Nephron (organoid): ENCODE measurements at regions not wholly inside any gene's neighbourhood (a gene's known extent, or its start where the extent isn't known, plus 50 kb on each side); places are given as distances from the start of the nearest gene placed in this dataset.

Source experiments
- H3K27ac Mint-ChIP-seq, 3 experiments: 2 replicates each; pipeline ENCODE4 v1.8.0; 2020; ENCODE audit warnings: mixed read lengths in 3 of 3, mild to moderate bottlenecking in 2 of 3, moderate library complexity in 1 of 3
- H3K27me3 Mint-ChIP-seq: 2 replicates; pipeline ENCODE4 v1.8.0; 2021; ENCODE audit warnings: low read depth, mild to moderate bottlenecking, moderate library complexity, mixed read lengths
- H3K36me3 Mint-ChIP-seq: 2 replicates; pipeline ENCODE4 v1.8.0; 2020; ENCODE audit warnings: low read depth, mixed read lengths
- H3K4me1 Mint-ChIP-seq: 2 replicates; pipeline ENCODE4 v1.8.0; 2020; ENCODE audit warnings: mixed read lengths
- H3K4me3 Mint-ChIP-seq, 3 experiments: 2 replicates each; pipeline ENCODE4 v1.8.0; 2020; ENCODE audit warnings: mild to moderate bottlenecking in 3 of 3, mixed read lengths in 3 of 3, moderate library complexity in 2 of 3
- H3K9me3 Mint-ChIP-seq: 2 replicates; pipeline ENCODE4 v1.8.0; 2020; ENCODE audit warnings: mixed read lengths
- CTCF ChIP-seq, 3 experiments: fragments of 200-600 bp; sonication (generic); IDR thresholded peaks; one replicate each; pipeline ENCODE4 v1.5.0; 2021; ENCODE audit warnings: antibody characterized with exemption in 3 of 3; ENCODE audit not compliant: unreplicated experiment in 3 of 3

GRCh38 chr2:133624551-133624950 lies 56.3 kb upstream of the NCKAP5 start:
- Mint-ChIP-seq H3K4me3 (no peak overlapping the region), H3K9me3 (peaks cover 27% of the 10 kb centered on the region), H3K4me1 (no peaks in the 10 kb centered on the region), H3K27me3 (peaks cover under 1% of the 10 kb centered on the region), H3K27ac (no peak overlapping the region), H3K36me3 (no peaks in the 10 kb centered on the region)
- TF ChIP-seq CTCF (IDR thresholded peaks at IDR 0.05; ENCODE audit: unreplicated experiment in 3 of 3): no peak

GRCh38 chr2:133627741-133628140 lies 59.5 kb upstream of the NCKAP5 start:
- H3K4me3 Mint-ChIP-seq: no peak overlapping the region
- peaks cover 22% of the 10 kb centered on the region for H3K9me3 Mint-ChIP-seq
- H3K27ac Mint-ChIP-seq: no peak overlapping the region
- no peaks in the 10 kb centered on the region for H3K36me3 Mint-ChIP-seq
- peaks cover 13% of the 10 kb centered on the region for H3K27me3 Mint-ChIP-seq
- no peaks in the 10 kb centered on the region for H3K4me1 Mint-ChIP-seq
- no peak for TF ChIP-seq CTCF (IDR thresholded peaks at IDR 0.05; ENCODE audit: unreplicated experiment in 3 of 3)

GRCh38 chr2:133633309-133633708 lies 65.0 kb upstream of the NCKAP5 start:
- no peaks in the 10 kb centered on the region for H3K4me1 Mint-ChIP-seq
- no peak overlapping the region for H3K27ac Mint-ChIP-seq
- no peak overlapping the region for H3K4me3 Mint-ChIP-seq
- no peak for TF ChIP-seq CTCF (IDR thresholded peaks at IDR 0.05; ENCODE audit: unreplicated experiment in 3 of 3)
- peaks cover 13% of the 10 kb centered on the region for H3K9me3 Mint-ChIP-seq
- peaks cover 15% of the 10 kb centered on the region for H3K27me3 Mint-ChIP-seq
- H3K36me3 Mint-ChIP-seq: no peaks in the 10 kb centered on the region

- Mint-ChIP-seq H3K4me3 (peak overlapping the region in 1 of 3 experiments; percentile 6), H3K36me3 (no peaks in the 10 kb centered on the region), H3K9me3 (peaks cover 8% of the 10 kb centered on the region), H3K27me3 (peaks cover 15% of the 10 kb centered on the region), H3K27ac (peak overlapping the region in 1 of 3 experiments; percentile 14), H3K4me1 (no peaks in the 10 kb centered on the region)
- no peak for TF ChIP-seq CTCF (IDR thresholded peaks at IDR 0.05; ENCODE audit: unreplicated experiment in 3 of 3)
Observed at GRCh38 chr2:133633881-133634409, 65.7 kb upstream of the NCKAP5 start.

- H3K27ac Mint-ChIP-seq: no peak overlapping the region
- no peaks in the 10 kb centered on the region for H3K9me3 Mint-ChIP-seq
- H3K4me1 Mint-ChIP-seq: no peaks in the 10 kb centered on the region
- no peak overlapping the region for H3K4me3 Mint-ChIP-seq
- H3K27me3 Mint-ChIP-seq: peaks cover 10% of the 10 kb centered on the region
- no peak for TF ChIP-seq CTCF (IDR thresholded peaks at IDR 0.05; ENCODE audit: unreplicated experiment in 3 of 3)
- H3K36me3 Mint-ChIP-seq: no peaks in the 10 kb centered on the region
Observed at GRCh38 chr2:133635131-133635530, 66.9 kb upstream of the NCKAP5 start.

- Mint-ChIP-seq H3K27ac (no peak overlapping the region), H3K4me1 (no peaks in the 10 kb centered on the region), H3K9me3 (no peaks in the 10 kb centered on the region), H3K4me3 (no peak overlapping the region), H3K27me3 (peaks cover 5% of the 10 kb centered on the region), H3K36me3 (no peaks in the 10 kb centered on the region)
- no peak for TF ChIP-seq CTCF (IDR thresholded peaks at IDR 0.05; ENCODE audit: unreplicated experiment in 3 of 3)
Observed at GRCh38 chr2:133636287-133636686, 68.0 kb upstream of the NCKAP5 start.
